GM18867 (cell line): ENCODE measurements at regions not wholly inside any gene's neighbourhood (a gene's known extent, or its start where the extent isn't known, plus 50 kb on each side); places are given as distances from the start of the nearest gene placed in this dataset.

Source experiments
- ATAC-seq: cut with Tn5 transposase; IDR thresholded peaks from one replicate; pipeline ENCODE4 v1.9.1; 2021; ENCODE audit warnings: mild to moderate bottlenecking, moderate library complexity; ENCODE audit not compliant: unreplicated experiment

DNA sequence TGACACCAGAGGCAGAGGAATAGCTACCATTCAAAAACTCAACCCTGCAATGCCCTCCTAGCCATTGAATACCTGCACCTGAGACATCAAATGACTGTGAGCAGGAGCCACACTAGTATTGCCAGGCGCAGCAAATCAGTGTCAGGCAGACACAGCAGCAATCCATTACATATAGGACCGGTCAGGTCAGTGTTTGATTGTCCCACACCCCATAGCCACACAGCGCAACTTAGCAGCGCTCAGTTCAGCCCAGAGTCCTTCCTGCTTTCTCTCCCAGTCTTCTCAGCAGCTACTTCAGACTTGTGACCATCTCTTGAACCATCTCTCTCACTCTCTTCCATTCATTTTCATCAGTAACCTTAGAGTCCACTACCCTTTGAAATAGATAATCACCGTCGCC, 181.6 kb upstream of the GPR12 start:
- ATAC-seq: no peak

DNA sequence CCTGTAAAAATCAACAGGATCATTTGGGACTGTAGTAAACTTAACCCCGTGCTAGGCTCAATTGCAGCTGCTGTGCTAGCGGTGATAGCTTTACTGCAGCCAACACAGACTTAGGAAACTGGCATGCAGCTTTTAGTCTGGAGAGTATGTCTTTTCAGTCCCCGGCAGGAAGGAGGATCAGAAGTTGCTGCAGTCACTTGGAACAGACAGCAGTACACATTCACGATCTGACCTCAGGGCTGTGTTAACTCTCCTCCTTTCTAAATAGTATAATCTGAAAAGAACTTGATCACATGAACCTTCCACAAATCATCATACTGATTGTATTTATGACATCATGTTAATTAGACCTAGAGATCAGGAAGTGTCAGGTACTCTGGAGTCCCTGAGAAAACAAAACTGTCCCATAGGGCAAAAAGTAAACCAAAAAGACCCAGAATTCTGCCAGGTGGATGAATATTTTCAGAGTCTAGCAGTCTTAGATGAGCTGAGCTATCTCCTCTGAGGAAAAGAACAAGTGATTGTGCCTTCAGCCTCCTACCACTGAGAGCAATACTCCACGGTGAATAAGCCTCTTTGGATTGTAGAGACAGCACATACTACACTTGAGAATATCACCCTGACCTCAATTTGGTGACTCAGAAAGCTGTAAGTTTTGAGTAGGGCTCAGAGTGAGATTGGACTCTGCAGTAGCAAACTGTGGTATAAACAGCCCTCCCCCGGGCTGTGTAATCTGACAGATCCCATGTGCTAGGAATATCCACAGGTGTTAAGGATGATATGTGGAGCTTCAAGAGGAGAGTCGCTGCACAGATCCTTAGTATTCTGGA, 181.0 kb upstream of the GPR12 start:
- ATAC-seq: no peak

DNA sequence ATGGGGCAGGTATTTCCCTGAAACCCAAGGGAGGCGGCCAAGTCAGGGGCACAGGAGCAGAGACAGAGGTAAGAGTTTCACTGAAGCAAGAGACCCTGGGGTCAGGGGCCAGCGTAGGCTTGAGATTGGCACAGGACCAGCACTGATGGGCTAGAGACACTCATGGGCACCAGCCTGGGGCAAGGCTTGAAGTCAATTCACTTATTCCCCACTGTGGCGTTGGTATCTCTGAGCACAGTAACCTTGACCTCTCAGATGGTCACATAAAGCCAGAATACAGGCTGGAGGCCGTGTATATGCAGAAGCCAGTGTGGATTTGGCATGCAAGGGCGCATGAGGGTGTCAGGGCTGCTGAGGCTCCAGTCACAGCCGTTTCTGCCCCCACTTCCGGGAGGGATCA, 173.5 kb upstream of the GPR12 start:
- no peak for ATAC-seq

DNA sequence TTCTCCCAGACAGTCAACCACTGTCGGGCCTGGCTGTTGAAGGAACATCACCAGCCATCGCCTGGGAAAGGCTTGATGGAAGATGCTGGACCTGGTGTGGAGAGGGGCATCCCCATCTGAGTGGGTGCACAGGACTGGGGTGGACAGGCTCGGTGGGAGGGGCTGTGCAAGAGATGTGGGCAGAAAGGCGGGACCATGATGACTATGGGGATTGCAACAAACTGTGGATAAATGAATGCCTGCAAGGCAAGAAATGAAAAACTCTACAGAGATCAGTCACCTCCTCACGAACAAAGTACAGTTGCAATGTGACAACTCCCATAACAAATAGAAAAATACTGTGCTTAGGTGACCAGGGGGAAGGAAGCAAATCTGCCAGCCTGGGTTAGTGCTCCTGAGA, 171.9 kb upstream of the GPR12 start:
- ATAC-seq: no peak

DNA sequence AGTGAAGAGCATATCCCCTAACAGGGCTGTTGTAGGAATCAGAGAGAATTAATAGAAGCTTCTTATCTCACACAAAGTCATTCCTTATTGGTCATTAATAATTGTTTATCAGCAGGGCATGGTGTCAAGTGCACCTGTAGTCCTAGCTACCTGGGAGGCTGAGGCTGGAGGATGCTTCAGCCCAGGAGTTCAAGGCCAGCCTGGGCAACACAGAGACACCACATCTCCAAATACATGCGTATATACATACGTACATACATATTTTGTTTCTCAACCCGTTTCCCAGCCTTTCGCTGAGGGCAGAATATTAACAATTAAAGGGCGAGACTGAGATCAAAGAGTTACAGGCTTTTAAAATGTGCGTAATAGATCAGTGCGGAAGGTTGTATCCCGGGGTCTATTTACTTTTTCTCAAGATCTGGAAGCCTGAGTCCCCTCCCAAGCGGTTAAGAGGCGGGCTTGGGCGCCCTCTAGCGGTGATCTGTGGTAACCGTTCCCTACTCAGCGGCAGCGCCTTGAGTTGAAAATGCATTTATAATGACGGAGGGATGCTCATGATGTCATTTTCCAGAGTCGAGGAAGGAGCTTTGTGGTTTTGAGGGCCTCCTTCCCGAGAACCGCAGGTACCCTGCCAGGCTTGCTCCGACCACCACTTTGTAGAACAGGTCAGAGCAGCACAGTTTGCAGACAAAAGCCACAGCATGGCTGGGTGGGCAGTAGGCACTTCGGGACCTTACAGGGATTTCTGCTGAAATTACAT, 169.6 kb upstream of the GPR12 start:
- peak; percentile 47 for ATAC-seq

DNA sequence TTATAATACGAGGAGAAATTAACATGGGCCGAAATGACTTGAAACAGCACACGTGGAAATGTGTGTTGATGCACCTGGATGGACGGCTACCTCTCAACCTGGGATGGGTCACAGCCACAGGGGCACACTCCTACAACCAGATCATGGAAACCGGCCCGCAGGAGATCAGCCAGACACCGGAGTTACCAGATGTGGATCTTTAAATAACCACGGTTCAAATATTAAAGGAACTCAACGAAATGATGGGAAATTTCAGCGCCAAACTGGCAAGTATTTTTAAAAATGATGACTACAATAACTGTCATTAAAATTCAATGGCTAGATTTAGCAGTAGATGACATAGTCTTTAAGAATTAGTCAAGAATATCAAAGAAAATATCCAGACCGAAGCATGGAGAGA, 166.9 kb upstream of the GPR12 start:
- ATAC-seq: no peak

DNA sequence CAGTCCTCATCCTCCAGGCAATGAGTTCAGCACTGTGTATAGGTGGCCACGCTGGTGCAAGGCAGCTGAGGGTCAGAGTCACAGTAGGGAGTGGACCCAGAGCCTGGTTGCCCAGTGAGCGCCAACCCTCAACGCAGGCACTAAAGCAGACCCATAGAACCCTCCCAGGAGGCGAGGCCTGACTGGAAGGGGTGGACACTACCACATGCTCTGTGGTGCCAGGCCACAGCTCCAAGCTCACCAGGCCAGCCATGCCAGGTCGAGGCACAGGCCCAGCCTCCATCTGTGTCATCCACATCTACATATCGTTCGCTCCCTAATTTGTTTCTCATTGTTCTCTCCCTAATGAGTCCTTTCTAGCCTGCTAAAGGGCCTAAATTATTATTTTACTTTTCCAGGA, 165.8 kb upstream of the GPR12 start:
- ATAC-seq: no peak

DNA sequence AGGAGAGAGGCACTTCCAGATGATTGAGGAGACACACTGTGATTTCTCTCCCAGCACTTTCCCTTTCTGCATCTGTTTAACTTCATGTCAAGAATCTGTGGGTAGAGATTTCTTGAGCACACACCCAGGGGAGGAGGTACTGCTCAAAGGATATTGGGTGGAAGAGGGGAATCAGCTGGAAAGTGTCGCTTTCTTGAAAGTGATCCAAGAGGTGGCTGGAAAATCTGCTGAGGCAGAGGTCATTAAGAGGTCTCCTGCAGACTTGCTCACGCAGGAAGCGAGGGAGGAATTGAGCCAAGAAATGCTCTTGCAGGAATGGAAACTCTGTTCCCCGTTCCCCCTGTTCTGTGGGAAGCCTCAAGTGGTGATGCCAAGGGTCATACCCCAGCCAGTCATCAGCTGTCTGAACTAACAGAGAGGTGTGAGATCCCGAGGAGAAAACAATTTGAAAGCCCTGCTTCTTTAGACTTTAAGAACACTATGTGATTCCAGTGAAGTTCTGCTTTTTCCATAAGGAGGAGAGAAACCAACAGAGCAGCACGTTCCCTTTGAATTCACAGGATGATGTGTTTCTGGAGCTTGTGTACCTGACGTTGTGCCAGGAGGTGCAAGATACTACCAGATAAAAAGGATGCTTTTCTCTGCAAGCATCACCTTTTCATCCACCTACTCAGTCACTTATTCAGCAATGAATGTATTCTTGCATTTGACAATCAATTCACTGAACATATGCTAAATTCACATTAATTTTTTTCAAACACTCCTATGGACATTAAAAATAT, 163.4 kb upstream of the GPR12 start:
- ATAC-seq: no peak

DNA sequence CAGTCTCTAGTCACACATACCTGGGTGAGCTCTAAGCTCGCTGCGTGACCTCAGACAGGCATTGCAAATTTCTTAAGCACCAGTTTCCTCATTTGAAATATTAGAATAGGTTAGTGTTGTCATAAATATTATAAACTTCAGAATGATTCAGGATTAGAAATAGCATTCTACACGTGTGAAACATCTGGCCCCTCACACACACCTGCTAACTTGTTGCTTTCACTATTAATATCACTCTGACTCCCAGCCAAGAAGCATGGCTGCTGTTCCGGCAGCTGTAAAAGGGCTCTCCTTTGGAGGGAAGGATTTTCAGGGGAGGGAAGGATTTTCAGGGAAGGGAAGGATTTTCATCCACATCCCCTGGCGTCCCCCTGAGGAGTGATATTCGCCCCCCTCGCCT, 161.3 kb upstream of the GPR12 start:
- ATAC-seq: peak; percentile 93

DNA sequence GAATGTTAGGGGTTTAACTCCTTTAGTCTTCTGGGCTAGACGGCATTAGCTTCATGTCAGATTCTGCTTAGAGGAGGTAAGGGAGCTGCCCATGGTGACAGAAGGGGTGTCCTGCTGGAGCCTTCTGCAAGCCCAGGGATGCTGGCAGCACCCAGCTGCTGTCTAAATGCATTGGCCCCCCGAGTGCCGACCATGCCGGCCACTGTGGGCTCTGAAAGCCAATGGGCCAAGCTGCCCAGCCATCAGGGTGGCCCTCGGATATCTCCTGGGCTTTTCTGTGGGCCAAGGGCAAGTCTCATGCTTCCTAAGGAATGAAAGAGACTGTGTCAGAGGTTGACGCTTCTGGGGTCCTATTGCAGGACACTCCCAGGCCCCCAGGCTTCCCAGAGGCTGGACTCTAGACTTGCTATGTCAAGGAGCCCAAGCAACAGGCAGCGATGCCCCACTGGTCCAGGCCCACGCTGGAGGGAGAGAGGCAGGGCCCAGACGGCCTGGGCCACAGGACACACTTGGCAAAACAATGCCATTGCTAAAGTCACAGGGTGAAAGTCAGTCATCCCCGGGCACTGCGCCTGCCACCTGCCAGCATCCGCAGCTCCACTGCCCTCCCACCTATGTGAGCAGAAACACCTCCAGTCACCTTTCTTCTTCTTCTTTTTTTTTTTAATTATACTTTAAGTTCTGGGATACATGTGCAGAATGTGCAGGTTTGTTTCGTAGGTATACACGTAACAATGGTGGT, 160.2 kb upstream of the GPR12 start:
- ATAC-seq: no peak

DNA sequence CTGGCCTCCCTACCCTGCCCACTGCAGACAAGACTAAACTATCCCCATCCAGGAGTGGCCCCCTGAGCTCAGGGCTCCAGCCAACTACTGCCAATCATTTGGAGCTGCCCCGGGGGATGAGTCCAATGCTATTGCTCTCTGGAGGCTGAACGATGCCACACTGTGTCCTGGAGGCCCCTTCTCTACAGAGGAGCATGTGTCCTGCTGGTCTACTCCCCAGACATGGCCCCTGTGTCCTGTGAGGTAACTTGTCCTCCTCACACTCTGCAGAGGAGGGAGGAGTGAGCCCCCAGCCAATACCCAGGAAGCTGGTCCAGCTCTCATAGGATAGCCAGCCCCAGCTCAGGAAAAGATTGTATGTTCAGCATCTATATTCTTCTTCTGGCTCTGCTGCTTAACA, 159.1 kb upstream of the GPR12 start:
- ATAC-seq: no peak

DNA sequence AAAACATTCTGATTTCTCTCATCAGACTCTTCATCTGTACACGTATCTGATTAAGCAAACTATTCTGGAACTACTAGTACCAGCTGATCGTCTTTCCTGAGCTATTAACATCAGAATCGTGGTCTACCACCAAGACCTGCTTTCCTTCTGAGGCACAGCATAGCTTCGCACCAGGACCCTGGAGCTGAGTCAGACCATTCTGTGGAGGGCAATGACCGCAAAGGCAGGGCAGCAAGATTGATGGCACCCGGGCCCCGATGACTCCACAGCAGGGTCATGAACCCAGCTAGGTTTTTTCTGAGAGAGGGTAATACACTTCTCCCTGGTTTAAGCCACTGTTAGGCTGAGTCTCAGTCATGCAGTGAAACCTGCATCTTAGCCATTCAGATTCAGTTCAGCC, 158.7 kb upstream of the GPR12 start:
- no peak for ATAC-seq

DNA sequence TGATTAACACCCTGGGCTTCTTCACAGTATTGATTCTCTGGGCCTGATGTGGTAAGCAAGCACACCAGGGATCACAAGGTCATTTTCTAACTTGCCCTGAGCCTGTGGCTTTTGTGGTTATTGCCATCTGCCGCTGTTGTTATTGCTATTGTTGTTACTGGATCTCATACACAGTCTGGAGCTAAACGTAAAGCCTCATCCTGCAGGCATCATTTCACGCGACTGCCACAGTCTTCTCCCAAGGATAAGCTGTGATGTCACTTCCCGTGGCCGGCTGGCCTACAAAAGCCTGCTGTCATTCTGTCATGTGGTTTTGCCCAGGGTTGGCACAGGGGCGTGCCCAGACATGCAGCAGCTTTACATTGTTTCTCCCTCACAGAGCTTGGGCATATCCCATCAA, 154.0 kb upstream of the GPR12 start:
- ATAC-seq: peak; percentile 81

DNA sequence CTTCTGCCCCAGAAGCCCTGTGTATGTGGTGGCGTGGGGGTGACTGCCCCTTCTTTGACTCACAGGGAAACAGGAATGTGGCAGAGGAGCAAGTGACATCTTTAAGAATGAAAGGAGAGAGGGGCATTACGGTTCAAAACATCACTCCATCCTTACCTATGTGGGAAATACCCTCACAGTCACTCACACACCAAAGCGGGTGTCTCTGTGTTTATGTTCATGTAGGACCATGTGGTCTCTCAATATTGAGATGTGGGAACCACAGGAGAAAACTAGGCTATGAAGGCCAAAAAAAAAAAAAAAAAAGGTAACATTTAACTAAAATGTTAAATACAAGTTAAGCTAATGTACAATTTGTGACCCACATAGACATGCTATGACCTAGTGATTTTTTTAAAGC, 153.6 kb upstream of the GPR12 start:
- no peak for ATAC-seq

DNA sequence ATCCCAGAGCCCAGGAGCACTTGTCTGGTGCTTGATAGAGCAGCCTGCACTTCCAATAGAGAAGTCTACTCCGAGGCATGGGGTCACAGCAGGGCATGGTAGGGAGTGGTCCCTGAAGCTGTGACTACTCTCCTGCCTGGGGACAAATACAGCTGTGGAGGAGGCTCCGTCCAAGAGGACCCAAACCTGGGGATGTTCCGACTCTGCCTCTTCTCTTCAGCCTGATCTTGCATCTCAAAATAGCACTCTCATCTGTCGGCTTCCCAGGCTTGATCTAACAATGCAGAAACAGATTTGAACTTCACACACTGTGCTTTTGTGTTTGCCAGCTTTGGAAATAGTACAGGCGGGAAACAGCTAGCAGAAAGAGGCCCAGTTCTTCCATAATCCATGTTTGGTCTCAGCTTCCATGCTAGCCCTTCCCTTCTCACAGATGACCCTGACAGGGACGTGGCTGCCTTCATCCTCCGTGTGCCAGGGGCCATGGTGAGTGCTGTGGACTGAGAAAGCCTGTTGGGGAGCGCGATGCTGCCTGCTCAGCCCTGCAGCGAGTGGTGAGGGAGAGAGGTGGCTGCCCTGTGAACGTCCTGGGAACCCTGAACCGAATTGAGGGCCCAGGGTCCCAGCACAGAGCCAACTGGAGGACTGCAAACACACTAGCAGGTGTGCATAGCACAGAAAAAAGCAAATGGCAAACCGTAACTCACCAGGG, 150.3 kb upstream of the GPR12 start:
- ATAC-seq: no peak

DNA sequence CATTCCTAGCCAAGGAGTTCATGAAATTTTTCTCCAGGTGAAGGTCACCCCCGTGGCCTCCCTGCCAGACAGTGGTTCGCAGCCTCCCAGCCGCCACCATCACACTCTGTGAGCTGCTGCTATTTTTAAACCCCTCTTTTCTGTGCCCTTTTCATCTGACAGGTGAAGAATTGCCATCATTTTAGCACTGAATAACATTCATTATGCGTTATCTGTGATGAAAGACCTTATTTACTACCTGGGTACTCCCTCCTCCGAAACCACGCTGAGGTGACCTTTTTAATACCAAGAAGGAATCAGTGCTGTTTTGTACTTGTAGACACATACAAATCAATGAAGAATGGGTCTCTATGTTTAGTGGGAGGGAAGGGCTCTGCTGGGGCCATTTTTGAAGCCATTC, 148.9 kb upstream of the GPR12 start:
- ATAC-seq: no peak

DNA sequence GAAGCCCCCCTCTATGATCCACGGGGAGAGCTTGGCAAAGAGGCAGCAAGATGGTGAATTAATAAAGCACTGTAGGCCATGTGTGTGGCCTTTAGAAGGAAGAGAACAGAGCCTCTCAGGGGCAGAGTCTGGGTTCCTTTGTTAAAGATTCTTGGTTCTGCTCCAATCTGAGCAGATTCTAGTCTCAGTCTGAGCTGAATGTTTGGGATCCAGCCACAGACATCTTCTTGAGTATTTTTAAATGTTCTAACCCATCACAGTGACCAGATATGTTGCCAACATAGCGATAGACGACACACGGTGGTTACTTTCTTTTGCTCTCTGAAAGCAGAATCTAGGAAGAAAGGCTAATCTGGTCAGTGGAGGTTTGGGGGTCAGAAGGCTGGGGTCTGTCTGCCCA, 147.5 kb upstream of the GPR12 start:
- ATAC-seq: no peak

DNA sequence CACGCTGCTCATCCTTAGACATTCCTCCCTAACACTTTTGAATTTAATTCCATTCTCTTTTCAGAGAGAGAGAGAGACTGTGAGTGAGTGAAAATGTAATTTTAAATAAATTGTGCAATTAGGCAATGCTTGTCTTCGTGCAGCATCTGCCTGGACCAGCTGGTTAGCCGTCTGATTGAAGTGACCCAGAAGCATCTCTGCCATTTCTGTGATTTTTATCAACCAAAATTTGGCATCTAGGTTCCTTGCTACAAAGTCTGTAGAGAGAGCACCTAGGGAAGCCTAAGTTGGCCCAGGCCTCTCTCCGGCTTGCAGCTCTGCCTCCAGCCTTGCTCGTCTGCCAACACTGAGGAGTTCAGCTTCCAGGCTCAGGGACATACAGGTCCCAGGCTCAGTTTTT, 138.6 kb upstream of the GPR12 start:
- no peak for ATAC-seq

DNA sequence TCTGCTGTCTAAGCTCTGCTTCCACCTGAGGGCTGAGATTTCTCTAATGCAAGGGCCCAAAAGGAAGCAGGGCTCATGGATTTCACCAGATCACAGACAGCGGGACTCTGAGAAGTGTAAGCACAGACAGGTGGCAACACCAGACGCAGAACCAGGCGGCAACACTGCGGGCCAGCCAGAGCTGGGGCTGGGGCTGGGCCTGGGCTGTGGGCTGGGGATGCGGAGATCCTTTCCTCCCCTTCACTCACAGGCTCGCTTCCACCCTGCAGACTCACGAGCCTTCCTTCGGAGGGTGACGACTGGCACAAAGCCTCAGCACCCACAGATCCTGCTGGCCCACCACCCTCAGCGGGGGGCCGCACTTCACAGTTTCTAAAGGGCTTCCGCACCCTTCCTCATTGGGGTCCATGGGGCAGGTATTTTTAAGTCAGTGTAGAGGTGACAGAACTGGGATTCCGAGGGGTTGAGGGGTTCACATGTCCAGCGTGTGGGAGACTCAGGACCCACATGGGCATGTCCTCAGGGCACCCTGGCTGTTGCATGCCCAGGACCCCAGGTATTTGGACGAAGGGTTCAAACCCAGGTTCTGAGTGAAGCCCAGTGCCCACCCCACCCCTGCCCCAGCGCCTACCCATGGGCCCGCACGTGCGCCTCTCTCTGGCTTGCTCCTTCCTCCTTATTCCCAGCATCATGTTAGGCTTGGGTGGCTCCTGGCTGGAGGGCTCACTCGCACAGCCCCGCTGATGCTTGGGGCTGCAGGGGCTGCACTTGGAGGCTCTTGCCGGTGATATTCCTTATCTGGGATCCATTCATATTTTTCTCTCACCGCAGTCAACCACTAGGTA, 137.3 kb upstream of the GPR12 start:
- ATAC-seq: no peak
